T-helper 1 cell treated with Interleukin-12 subunit alpha and Interleukin-12 subunit beta and Interleukin-4 antibody, amounts not matched to agents 30 μg/mL and 1 μg/mL, for 36 hours (primary cell): ENCODE measurements at regions not wholly inside any gene's neighbourhood (a gene's known extent, or its start where the extent isn't known, plus 50 kb on each side); places are given as distances from the start of the nearest gene placed in this dataset.
"Not testable (repeated sequence)": the region's sequence is repeated elsewhere in the genome, so short reads cannot be mapped to it uniquely, and the experiment has no call there.

Experiments used
- H3K27ac Mint-ChIP-seq: one replicate; pipeline ENCODE4 v1.8.0; 2021; ENCODE audit warnings: mild to moderate bottlenecking, mixed read lengths
- H3K27me3 Mint-ChIP-seq: one replicate; pipeline ENCODE4 v1.8.0; 2021; ENCODE audit warnings: low read depth, mixed read lengths
- H3K36me3 Mint-ChIP-seq: one replicate; pipeline ENCODE4 v1.8.0; 2021; ENCODE audit warnings: low read depth, mixed read lengths
- H3K4me1 Mint-ChIP-seq: one replicate; pipeline ENCODE4 v1.8.0; 2021; ENCODE audit warnings: low read depth, mixed read lengths
- H3K4me3 Mint-ChIP-seq: one replicate; pipeline ENCODE4 v1.8.0; 2021; ENCODE audit warnings: mild to moderate bottlenecking, moderate library complexity, mixed read lengths
- H3K9me3 Mint-ChIP-seq: one replicate; pipeline ENCODE4 v1.8.0; 2021; ENCODE audit warnings: mixed read lengths

DNA sequence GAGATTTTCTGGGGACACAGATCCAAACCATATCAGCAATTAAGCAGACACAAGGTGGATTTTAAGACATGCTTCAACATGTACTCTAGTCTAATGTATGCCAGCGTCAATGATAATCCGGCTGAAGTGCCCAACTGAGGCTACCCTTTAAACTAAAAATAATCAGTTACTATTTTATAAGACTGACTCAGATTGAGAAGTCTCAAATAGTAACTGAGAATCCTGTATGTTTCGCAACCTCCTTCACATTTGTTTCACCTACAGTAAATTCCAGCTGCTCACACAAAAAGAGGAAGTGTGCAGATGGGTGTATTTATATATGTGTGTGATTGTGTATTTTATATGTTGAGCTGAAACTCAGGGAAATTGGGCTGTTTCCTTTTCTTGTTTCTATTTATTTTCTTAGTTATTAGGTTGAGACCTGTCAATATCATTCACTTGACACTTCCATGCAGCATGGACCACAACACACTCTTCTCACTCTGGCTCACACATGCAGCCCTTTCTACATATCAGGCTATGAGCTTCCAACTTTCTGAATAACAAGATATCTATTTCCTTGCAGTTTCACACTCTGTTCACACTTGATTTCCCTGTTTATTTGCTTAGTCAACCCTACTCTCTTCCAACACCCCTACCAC lies 1224.9 kb upstream of the TMEM132C start:
- Mint-ChIP-seq H3K9me3 (no peaks in the 10 kb centered on the region), H3K4me1 (no peaks in the 10 kb centered on the region), H3K36me3 (no peaks in the 10 kb centered on the region), H3K27me3 (no peaks in the 10 kb centered on the region), H3K4me3 (no peak overlapping the region), H3K27ac (no peak overlapping the region)

DNA sequence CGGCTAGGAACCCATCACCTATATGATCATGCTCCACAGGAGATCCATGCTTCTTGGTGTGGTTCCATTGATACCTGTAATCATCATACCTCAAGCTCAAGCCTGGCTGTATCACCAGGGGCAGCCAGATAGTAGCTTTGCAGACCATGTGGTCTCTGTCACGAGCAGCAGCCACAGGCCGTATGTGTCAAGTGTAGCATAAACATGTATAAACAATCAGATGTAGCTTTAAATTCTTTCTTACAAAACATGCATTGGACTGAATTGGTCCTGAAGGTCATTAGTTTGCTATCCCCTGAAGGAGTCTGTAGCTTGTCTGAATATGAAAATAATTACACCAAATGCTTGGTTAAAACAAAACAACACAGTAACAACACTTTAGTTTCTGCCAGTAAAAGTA lies 1223.2 kb upstream of the TMEM132C start:
- H3K27ac Mint-ChIP-seq: no peak overlapping the region
- H3K36me3 Mint-ChIP-seq: no peaks in the 10 kb centered on the region
- no peaks in the 10 kb centered on the region for H3K4me1 Mint-ChIP-seq
- H3K9me3 Mint-ChIP-seq: no peaks in the 10 kb centered on the region
- no peak overlapping the region for H3K4me3 Mint-ChIP-seq
- no peaks in the 10 kb centered on the region for H3K27me3 Mint-ChIP-seq

GRCh38 chr12:127044836-127045235 lies 1222.1 kb upstream of the TMEM132C start:
- H3K27ac Mint-ChIP-seq: no peak overlapping the region
- no peaks in the 10 kb centered on the region for H3K36me3 Mint-ChIP-seq
- H3K27me3 Mint-ChIP-seq: no peaks in the 10 kb centered on the region
- no peaks in the 10 kb centered on the region for H3K9me3 Mint-ChIP-seq
- H3K4me3 Mint-ChIP-seq: no peak overlapping the region
- H3K4me1 Mint-ChIP-seq: no peaks in the 10 kb centered on the region

GRCh38 chr12:127046467-127046866 lies 1220.5 kb upstream of the TMEM132C start:
- H3K9me3 Mint-ChIP-seq: no peaks in the 10 kb centered on the region
- no peaks in the 10 kb centered on the region for H3K36me3 Mint-ChIP-seq
- no peak overlapping the region for H3K4me3 Mint-ChIP-seq
- H3K4me1 Mint-ChIP-seq: no peaks in the 10 kb centered on the region
- no peak overlapping the region for H3K27ac Mint-ChIP-seq
- H3K27me3 Mint-ChIP-seq: no peaks in the 10 kb centered on the region

- no peak overlapping the region for H3K27ac Mint-ChIP-seq
- H3K4me3 Mint-ChIP-seq: no peak overlapping the region
- H3K36me3 Mint-ChIP-seq: no peaks in the 10 kb centered on the region
- no peaks in the 10 kb centered on the region for H3K4me1 Mint-ChIP-seq
- no peaks in the 10 kb centered on the region for H3K9me3 Mint-ChIP-seq
- H3K27me3 Mint-ChIP-seq: no peaks in the 10 kb centered on the region
These were observed 1218.9 kb upstream of the TMEM132C start for GRCh38 chr12:127048057-127048456.

DNA sequence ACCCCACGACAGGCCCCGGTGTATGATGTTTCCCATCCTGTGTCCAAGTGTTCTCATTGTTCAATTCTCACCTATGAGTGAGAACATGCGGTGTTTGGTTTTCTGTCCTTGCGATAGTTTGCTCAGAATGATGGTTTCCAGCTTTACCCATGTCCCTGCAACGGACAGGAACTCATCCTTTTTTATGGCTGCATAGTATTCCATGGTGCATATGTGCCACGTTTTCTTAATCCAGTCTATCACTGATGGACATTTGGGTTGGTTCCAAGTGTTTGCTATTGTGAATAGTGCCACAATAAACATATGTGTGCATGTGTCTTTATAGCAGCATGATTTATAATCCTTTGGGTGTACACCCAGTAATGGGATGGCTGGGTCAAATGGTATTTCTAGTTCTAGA lies 1218.4 kb upstream of the TMEM132C start:
- H3K9me3 Mint-ChIP-seq, H3K27me3 Mint-ChIP-seq, H3K27ac Mint-ChIP-seq, H3K36me3 Mint-ChIP-seq, H3K4me3 Mint-ChIP-seq, H3K4me1 Mint-ChIP-seq: not testable (repeated sequence)

- Mint-ChIP-seq H3K27ac (no peak overlapping the region), H3K9me3 (no peaks in the 10 kb centered on the region), H3K4me3 (no peak overlapping the region), H3K36me3 (no peaks in the 10 kb centered on the region), H3K27me3 (no peaks in the 10 kb centered on the region), H3K4me1 (no peaks in the 10 kb centered on the region)
These were observed 1215.8 kb upstream of the TMEM132C start for GRCh38 chr12:127051139-127051538.

GRCh38 chr12:127052511-127053232 lies 1214.3 kb upstream of the TMEM132C start:
- no peaks in the 10 kb centered on the region for H3K9me3 Mint-ChIP-seq
- H3K4me1 Mint-ChIP-seq: no peaks in the 10 kb centered on the region
- no peaks in the 10 kb centered on the region for H3K36me3 Mint-ChIP-seq
- no peaks in the 10 kb centered on the region for H3K27me3 Mint-ChIP-seq
- no peak overlapping the region for H3K4me3 Mint-ChIP-seq
- no peak overlapping the region for H3K27ac Mint-ChIP-seq

DNA sequence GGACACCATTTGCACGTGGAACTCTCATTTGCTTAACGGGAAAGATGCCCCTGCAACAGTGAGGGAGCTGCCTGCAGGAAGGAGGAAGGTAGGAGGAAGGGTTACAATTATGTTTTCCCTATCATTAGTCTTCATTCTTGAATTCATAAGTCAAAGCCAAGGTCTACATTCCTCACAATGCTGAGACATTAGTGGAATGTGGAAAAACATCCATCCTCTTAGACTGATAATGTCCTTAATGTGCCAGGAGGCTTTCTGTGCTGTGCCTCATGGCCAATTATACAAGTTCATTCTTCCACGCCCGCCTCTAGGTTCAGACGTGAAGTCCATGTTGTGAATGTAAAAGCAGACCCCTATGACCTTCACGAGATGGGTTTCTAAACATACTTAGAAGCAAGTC lies 1212.4 kb upstream of the TMEM132C start:
- H3K27ac Mint-ChIP-seq: no peak overlapping the region
- H3K4me1 Mint-ChIP-seq: no peaks in the 10 kb centered on the region
- H3K4me3 Mint-ChIP-seq: no peak overlapping the region
- no peaks in the 10 kb centered on the region for H3K9me3 Mint-ChIP-seq
- no peaks in the 10 kb centered on the region for H3K36me3 Mint-ChIP-seq
- no peaks in the 10 kb centered on the region for H3K27me3 Mint-ChIP-seq

DNA sequence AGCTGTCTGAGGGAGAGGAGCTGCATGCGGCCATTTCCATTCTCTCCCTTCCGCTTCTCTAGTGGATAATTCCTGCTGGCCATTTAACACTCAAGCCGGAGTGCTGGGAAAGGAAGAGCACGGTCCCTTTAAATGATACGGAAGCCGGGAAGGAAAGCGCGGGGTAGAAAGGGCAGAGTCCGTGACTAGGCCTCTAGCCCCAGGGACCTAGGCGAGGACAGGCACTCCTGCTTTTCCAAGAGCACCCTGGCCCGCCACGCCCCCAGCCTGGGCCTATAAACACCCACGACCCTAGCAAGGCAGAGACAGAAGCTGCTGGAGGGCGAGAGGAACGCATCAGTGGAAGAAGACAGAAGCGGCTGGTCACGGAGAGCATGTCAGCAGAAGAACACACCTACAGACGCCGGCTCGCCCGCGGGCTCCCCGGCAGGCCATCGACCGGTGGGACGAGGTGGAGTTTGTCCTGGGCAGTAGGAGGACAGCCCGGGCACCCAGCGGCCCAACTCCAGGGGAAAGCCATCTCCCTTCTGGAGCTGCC lies 1206.6 kb upstream of the TMEM132C start:
- Mint-ChIP-seq H3K4me1 (no peaks in the 10 kb centered on the region), H3K27me3 (no peaks in the 10 kb centered on the region), H3K27ac (no peak overlapping the region)

GRCh38 chr12:127060933-127061332 lies 1206.0 kb upstream of the TMEM132C start:
- no peaks in the 10 kb centered on the region for H3K36me3 Mint-ChIP-seq
- no peaks in the 10 kb centered on the region for H3K4me1 Mint-ChIP-seq
- no peak overlapping the region for H3K4me3 Mint-ChIP-seq
- H3K9me3 Mint-ChIP-seq: no peaks in the 10 kb centered on the region
- no peaks in the 10 kb centered on the region for H3K27me3 Mint-ChIP-seq
- no peak overlapping the region for H3K27ac Mint-ChIP-seq

More for the DNA sequence above, 1206.6 kb upstream of the TMEM132C start:
- Mint-ChIP-seq H3K4me3 (no peak overlapping the region), H3K36me3 (no peaks in the 10 kb centered on the region), H3K9me3 (no peaks in the 10 kb centered on the region)

DNA sequence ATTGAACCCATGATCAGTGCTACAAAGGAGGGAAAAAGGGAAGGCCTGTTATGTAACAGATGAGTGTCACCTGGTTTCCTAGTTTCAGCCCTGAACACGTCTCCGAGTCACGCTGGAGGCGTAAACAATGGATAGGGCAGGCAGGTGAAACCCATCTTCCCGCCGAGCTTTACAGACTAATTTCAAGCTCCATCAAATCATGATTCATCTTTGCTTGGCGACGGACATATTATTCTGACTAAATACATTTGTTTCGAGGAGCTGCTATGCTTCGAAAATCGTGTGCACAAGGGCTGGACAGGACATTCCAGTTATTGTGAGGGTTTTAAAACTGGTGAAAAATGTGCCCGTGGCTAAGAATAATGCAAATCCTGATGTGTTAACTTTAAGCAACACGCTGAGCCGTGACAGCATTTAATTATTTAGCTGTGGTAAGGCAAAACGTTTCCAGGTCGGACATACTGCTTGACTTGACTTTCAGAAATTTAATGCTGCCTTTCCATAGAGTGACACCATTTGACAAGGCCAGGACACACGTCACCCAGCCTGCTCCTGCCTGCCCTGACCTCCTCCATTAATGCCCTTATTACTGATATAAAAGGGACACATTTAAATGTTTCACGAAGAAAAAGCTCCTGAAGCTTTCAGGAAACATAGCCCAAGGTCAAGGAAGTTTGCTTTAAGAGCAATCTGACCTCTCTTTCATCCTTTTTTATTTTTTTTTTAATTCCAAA lies 1203.5 kb upstream of the TMEM132C start:
- Mint-ChIP-seq H3K27me3 (no peaks in the 10 kb centered on the region), H3K27ac (no peak overlapping the region), H3K4me1 (no peaks in the 10 kb centered on the region), H3K9me3 (no peaks in the 10 kb centered on the region), H3K36me3 (no peaks in the 10 kb centered on the region), H3K4me3 (no peak overlapping the region)

DNA sequence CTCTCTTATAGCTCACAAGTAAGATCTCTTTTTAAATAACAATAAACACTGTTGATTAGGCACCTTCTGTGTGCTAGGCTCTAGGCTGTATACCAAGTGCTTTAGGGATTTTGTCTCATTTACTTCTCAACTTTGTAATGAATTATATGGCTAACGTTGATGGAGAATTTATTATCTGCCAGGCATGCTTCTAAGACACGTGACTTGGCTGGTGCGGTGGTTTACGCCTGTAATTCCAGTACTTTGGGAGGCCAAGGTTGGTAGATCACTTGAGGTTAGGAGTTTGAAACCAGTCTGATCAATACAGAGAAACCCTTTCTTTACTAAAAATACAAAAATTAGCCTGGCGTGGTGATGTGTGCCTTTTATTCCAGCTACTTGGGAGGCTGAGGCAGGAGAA lies 1202.8 kb upstream of the TMEM132C start:
- Mint-ChIP-seq H3K36me3 (no peaks in the 10 kb centered on the region), H3K27me3 (no peaks in the 10 kb centered on the region), H3K9me3 (no peaks in the 10 kb centered on the region), H3K27ac (no peak overlapping the region), H3K4me1 (no peaks in the 10 kb centered on the region), H3K4me3 (no peak overlapping the region)

GRCh38 chr12:127065595-127065994 lies 1201.4 kb upstream of the TMEM132C start:
- Mint-ChIP-seq H3K4me1 (no peaks in the 10 kb centered on the region), H3K36me3 (no peaks in the 10 kb centered on the region), H3K9me3 (no peaks in the 10 kb centered on the region), H3K27me3 (no peaks in the 10 kb centered on the region), H3K27ac (no peak overlapping the region), H3K4me3 (no peak overlapping the region)
